Hematopoietic multipotent progenitor cell treated with erythropoietin and hydrocortisone succinate and interleukin-3 and kit ligand, for 6 days (in vitro differentiated cells): ENCODE measurements at regions not wholly inside any gene's neighbourhood (a gene's known extent, or its start where the extent isn't known, plus 50 kb on each side); places are given as distances from the start of the nearest gene placed in this dataset.

Experiments
- DNase-seq: peaks from one replicate; pipeline ENCODE4 v3.0.0-alpha.2; 2015

DNA sequence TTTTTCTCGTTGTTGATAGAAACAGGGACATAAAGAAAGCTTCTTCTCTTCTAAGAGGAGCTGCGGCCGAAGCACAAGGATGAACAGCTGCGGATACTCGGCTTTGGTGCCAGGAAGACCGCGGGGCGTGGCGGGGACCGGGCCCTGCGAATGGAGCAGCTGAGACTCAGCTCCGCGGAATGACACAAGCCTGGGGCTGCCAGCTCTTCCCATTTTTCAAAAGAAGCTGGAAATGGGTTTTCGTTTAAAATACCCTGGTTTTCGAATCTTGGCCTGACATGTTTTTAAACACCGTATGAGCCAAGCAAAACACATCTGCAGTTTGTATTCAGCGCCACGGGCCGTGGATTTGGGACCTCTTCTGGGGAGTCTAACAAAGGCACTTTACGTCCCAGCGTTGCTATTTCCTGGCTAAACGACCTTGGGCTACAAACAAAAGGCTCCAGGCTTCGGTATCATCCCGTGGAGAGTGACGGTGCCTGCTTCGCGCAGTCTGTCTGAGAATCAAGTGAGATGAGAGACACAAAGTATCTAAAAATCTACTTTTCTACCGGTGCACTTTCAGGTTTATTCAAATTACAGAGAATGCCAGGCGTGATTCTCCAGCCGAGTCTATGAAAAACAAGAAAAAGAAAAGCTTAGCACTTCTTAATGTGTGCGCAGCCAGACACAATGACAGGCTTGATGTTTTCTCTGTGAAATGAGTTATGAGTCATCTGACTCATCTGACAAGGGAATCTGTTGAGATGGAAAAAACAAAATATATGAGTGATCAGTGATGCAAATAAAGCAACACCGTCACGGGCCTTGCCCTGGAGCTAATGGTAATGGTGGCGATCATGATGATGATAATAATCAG lies 114.0 kb upstream of the TMEM132D start:
- DNase-seq: no peak

DNA sequence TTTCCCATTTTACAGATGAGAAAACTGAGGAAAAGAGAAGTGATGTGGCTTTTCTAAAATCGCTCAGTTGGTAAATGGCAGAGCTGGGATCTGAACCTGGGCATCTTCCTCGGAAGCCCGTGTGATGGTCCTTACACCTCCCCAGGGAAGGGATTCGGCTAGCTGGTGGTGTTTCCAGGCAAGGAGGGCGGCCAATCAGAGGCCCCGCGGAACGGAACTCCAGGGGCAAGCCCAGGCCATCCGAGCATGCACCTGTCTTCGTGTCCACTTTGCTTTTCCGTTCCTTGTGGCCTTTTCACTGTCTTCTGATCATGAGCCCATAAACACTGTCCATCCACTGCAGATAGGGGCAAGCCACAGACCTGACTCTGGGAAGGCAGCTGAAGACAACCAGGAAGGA lies 114.8 kb upstream of the TMEM132D start:
- no peak for DNase-seq

DNA sequence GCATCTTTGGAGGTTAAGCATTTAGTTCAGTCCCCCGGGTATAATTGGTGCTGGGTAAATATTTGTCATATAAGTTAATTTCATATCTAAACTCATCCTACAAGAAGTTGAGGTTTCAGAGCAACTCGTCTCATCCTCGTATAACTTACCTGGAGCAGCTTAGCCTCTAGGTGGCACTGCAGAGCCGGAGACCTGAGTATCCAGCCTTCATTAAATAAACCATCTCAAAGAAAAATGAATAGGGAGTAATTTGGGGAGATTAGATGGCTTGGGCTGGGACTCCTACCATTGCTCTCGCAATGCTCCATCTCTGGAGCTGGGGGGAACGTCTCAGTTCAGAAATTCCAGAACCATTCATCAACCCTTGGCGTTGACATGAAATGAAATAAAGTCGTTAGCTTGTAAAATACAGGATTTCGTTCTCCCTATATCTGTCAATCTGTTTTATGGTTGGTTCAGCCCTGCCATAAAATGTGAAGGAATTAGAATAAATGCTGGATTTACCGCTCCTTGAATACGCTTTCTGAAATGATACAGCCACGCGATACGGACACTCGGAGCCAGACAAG lies 122.9 kb upstream of the TMEM132D start:
- peak; percentile 60 for DNase-seq

DNA sequence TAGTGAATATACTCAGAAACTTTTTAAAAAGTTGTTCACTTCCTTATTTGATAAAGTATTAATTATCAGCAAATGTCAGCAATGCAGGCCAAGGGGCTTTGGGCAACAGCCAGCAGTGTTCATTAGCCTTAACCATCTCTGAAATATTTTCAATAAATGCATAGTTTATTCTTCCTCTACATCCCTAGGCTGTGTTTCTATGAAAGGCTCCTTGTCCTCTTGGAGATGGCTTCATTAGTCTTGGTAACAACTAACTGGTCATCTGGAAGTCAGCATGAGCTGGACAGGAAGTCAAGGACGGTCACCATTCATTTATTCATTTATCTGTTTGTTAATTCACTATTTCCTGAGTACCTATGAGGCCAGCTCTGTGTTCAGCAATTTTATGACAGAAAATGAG lies 124.0 kb upstream of the TMEM132D start:
- no peak for DNase-seq

DNA sequence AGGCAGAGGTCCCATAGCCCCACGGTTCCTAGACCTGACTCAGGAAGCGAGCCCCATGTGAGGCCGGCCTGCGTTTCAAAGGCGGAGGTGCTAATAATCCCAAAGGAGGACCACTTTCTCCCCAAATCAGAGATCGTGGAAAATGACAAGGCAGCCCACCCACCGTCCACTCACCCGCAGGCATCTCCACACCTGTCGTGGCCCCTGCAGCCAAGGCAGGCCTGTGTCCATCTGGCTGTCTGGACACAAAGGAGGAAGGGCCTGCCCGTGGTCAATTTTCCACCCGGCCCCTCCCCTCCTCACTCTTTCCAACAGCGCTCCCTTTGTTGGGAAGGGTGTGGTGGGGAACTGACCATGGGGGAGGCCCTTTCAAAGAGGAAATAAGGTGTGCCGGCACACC lies 125.3 kb upstream of the TMEM132D start:
- no peak for DNase-seq

DNA sequence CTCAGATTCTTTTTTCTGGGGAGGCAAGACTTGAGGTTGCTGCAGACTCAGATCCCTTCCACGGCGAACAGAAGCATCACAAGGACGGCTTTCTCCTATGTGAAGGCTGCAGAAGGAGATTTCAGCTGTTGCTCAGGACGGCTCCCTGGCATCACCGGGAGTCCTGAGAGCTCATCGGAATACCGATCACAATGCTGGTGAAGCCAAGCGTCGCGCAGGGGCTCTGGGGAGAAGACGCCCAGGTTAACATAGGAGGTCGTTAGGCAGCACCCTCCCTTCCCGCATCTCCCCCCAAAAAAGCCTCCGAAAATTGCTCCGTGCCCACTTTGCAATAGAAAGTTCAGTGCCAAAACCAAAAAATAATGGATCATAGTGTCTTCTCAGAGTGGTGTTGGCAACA lies 127.2 kb upstream of the TMEM132D start:
- no peak for DNase-seq

DNA sequence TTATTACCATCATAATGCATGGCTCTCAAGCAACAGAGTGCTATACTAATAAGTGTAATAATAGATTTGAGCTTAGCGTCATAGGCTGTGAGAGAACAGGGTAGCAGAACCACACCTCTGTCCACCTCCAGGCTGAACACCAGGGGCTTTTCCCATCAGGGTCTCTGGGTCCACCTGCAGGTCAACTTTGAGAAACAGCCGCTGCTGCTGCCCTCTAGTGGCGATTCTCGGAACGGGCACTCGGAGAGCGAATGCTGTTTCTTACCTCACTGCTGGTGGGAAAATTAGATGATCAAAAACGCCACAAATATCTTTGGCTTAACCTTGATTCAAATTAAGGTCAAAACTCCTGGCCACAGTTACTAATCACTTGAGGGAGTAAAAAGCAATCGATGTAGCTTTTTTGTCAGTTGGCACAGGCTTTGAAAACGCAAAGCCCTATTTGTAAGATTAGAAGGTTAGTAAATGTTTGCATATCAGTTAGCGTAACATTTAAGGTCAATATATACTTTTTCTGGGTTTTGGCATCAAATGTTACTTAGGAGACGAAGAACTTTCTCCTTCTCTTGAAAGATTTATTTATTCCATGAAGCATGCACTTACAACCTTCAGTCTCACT lies 127.9 kb upstream of the TMEM132D start:
- peak; percentile 65 for DNase-seq

DNA sequence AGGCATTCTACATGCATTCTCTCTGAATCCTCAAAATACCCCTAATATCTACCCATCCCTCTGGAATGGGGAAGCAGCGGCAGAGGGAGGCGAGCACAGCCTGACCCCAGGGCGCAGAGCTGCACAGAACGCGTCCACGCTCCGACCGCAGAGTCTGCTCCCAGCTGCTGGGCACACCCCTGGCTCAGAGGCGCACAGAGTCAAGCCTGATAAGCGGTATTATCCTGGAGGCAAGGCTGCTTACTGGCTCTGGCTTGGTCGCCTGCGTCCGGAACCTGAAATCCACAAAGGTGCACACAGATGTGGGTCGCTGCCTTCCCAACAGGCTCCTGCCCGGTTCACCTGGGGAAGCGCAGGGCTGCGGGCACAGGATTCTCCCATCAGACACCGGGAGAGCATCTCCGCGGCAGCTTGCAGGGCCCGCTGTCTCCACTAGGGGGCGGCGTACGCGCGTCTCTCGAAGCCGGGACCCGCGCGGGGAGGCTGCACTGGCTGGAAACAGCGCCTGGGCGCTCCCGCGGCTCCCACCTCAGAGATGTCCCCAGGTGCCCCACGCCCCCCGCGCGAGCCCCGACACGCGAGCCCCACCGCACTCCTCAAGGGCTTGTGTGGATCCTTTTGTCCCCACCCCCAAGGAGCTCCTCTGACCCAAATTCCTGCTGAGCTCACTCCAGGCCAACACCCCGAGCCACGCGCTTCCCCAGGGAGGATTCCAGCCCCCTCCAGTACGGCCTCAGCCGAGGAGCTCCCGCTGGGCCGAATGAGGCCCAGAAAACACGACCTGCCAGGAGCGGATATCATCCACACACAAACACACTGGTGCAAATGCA lies 120.1 kb upstream of the FZD10 start:
- peak; percentile 14 for DNase-seq

DNA sequence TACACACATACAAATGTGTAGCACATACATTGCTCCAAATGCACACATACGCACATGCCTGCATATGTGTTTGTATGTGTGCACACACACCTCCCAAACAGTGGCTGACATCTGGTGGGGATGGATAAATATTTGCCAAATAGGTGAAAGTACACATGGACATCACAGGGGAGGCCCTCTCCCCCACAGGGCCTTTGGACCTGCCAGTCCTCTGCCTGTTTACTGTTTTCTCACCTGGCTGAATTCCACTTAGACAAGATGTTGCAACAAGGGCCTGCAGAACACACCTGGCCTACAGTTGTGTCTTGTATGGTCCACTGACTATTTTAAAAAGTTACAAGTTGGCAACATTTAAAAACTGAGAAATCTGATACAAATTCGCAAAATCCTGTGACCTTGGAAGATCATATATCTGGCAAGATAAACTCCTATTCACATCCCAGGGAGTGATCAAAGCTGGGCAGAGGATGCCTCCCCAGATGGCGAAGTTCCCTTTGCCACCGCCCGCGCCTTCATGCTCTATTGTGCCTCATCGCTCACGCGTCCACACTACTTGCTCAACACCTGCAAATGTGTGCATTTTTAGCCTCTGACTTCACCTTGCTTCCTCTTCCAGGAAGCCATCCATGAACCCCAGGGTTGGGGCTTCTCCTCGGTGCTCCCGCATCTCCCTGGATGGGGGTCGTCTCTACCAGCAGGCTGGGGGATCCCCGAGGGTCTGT lies 118.4 kb upstream of the FZD10 start:
- DNase-seq: no peak

DNA sequence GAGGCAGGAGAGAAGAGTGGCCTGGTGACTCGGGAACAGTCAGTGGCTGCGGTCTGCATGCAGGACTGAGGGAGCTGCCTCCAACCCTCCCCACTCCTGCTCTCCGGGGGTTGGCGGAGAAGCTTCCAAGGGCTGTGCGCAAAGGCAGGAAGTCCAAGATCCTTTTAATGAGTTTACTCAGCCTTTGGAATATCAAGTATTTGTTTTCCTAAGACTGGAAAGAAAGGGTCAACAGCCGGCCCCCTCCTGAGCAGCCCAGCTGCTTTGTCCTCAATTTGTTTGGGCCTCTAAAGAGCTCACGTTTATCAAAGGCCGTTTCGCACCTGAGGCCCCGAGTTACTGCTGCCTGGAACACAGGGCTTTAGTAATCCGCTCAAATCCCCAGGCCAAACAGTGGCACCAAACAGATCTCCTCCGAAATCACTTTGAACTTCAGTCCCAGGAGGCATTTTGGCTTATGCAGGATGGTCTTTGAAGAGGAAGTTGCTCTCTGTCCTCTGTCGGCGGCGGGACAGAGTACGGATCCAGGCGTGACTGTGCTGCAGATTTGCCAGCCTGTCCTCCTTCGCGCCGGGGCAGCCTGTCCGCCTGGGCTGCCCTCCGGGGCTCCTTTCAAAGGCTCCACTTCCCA lies 117.2 kb upstream of the FZD10 start:
- no peak for DNase-seq

DNA sequence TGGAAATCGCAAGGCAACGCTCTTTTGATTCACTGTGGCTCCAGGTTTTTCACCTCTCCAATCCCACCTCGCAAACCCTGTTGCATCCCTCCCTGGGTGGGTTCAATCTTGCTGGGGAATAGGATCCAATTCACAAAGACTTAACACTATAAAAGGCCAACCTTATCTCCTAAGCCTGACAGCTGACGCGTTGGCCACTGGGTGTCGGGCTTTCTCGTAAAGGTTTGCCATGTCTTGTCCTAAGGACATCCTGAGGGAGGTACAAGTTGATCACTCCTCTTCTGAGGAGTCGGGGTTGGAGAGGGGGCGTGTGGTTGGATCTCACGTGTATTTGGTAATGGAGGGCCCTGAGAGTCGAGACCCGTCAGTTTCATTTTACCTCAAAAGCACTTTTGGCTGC lies 112.6 kb upstream of the FZD10 start:
- DNase-seq: peak; percentile 3

DNA sequence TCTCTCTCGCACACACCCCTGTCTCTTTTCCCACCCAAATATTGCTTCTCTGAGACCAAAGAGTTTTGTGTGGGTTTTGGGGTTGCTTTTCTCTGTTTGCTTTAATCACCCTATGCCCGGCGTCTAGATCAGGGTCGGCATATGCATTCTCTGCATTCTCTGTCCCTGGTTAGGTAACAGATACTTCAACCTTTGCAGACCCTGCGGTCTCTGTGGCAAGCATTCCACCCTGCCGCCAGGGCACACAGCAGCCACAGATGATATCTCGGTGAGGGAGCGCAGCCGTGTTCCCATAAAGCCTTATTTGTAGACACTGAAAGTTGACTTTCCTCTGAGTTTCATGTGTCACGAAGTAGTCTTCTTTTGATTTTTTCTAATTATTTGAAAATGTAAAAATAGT lies 110.4 kb upstream of the FZD10 start:
- no peak for DNase-seq

DNA sequence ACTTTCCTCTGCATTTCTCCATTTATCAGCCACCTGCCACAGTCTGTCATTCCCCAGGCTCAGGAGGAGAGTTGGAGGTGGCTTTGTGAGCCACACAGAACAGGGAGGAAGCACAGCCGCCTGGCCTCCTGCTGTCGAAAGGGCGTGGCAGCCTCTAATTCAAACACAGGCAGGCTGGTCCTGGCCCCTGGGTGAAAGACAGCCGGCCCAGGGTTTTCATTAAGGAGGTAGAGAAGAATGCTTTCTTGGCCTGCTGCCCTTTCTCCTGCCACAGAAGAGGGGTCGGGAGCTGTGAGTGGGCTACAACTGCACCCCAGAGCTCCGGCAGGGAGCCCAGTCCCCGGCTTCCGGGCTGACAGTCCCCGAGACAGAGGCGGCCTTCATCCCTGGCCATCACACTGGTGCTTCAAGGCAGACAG lies 108.6 kb upstream of the FZD10 start:
- no peak for DNase-seq

DNA sequence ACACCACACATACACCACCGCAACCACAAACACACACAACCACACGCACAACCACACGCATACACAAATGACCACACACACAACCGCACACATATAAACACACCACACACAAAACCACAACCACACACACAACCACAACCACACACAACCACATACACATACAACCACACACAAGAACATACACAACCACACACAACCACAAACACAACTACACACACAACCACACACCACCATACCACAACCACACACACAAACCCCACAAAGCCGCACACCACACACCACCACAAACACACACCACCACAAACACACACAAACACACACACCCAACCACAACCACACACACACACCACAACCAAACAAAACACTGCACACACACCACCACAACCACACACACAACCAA lies 107.5 kb upstream of the FZD10 start:
- DNase-seq: no peak

DNA sequence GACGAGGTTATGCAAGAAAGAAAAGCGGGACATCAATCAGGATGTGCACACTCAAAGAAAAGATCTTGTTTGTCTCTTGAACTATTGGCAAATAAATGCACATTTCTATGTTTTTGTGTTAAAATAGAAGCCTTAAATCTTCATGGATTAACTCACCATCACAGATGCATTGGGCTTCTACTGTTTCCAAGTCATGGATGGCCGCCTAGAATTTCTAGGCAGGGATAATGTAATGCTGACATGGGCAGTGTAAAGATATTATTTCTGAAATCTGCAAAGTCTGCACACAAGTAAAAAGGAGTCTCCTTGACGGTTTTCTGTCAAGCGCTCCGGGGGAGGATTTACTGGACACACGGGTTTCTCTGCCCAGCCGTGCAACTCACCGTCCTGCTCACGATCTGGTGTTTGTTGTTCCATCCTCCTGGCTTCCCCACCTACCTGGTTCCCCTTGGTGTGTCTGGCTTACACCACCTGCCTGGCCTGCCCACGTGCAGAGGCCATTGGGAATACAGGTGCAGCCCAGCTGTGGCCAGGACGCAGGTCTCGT lies 103.3 kb upstream of the FZD10 start:
- DNase-seq: no peak

DNA sequence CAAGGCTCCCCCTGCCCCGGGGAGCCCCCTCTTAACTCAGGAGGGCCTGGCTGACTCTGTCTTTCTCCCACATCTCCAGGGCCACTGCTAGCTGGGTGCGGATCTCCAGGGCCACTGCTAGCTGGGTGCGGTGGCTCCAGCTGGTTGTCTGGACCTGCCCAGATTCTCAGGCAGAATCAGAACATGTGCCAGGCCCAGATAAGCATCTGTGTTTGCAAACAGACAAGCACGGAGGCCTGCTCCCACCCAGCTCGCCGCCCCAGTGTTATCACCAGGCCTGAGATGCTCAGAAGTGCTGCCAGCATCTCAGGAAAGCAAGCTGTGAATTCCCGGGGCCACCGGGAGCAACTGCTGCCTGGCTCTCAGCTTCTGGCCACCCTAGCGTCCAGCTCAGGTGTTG lies 98.4 kb upstream of the FZD10 start:
- no peak for DNase-seq

DNA sequence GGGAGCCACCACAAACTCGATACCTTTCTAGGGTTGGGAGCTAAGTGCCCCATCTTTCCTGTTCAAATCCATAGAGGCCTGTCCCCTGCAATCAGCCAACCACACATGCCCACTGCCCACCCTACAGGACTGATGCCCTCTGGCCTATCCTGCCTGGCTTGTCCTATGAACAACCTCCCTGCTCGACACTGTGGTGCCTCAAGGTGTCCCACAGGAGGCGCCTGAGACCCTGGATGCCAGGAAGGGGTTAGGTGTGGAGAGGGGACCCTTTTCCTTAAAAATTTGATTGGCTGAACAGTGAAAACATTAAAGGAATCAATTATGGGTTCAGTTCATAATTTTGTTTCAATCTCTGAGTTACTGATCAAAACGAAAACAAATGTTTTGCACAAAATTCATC lies 97.3 kb upstream of the FZD10 start:
- no peak for DNase-seq

DNA sequence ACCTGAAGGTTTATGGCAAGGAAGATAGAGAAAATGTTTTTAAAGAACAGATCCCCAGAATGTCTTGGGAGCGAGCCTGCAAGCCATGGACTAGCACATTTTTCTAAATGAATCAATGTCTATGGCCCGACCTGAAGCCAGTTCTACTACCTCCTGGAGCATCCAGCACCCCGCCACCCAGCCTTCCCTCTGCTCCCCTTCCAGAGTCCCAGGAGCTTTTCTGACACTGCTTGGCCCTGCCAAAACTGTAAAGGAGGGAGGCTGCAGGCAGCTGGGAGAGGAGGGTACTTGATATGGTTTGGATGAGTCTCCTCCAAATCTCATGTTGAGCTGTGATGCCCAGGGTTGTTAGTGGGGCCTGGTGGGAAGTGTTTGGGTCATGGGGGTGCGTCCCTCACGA lies 95.5 kb upstream of the FZD10 start:
- DNase-seq: no peak

DNA sequence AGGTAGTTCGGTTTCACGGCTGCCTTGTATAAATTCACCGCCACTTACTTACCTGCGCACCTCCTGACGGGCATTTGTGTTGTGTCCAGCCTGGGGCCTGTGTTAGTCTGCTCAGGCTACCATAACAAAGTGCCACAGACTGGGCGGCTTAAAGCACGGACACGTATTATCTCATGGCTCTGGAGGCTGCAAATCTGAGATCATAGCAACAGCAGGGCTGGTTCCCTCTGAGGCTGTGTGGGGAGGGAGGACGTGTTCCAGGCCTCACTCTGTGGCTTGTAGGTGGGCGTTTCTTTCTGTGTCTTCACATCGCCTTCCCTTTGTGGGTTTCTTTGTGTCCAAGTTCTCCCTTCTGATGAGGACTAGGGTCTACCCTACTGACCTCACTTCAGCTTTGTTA lies 93.5 kb upstream of the FZD10 start:
- DNase-seq: no peak

DNA sequence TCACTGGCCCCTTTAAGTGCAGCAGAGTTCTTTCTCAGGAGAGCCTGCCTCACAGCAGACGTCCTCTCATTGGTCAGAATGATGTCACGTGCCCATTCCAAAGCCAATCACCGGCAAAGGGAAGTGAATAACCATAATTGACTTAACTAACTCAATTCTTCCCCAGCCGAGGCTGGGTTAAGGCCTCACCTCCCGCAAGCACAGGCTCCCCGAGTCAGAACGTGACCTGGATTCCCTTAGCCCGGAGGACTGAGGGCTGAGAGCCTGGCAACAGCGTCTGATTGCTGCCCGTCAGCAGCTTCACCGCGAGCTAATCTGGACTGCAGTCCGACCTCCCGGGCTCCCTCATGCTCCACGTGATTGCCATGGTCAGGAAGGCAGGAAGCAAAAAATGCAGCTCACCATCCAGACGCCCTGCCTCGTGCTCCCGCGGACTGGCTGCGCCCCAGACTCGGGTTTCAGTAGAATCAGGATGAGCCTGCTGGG lies 92.1 kb upstream of the FZD10 start:
- no peak for DNase-seq

DNA sequence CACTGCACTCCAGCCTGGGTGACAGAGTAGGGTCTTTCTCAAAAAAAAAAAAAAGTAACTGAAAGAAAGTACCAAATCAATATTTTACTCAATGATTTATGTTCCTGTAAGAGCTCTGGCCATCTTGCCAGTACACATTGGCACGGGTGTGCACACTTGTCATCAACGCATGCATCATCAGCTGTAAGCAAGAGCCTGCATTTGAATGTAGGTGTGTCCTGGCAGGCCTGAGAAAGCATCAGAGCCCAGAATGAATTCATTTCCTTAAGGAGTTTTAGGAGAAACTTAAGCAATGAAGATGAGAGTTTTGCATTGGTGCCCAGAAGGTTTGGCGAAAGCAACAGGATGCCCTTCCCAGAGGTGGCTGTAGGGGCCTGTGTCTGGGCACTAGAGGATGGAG lies 88.5 kb upstream of the FZD10 start:
- no peak for DNase-seq
